Naive thymus-derived CD8-positive, alpha-beta T cell (primary cell): ENCODE measurements at regions not wholly inside any gene's neighbourhood (a gene's known extent, or its start where the extent isn't known, plus 50 kb on each side); places are given as distances from the start of the nearest gene placed in this dataset.
A peak's percentile ranks its signal among the peaks of the same experiment; 100 is the strongest.
"Not testable (repeated sequence)": the region's sequence is repeated elsewhere in the genome, so short reads cannot be mapped to it uniquely, and the experiment has no call there.

ENCODE experiments used
- ATAC-seq, 2 donors: fragments of 150-1000 bp; cut with Tn5 transposase in 1 of 2; sonication (Bioruptor Pico), chemical (Tn5 transposase) in 1 of 2; 1 replicate in 1 of 2; 2 replicates in 1 of 2; pipeline ENCODE4 v1.10.0; 2021; ENCODE audit warnings: mild to moderate bottlenecking in 2 of 2, moderate library complexity in 2 of 2
- POLR2A ChIA-PET: fragments of 350-600 bp; sonication (Branson Sonifier 250); formaldehyde crosslinking; loops from one replicate; lab custom pipeline; 2021; ENCODE audit warnings: antibody characterized with exemption; lab: Charles Lee
- DNase-seq, 10 donors: peaks; one replicate each; pipeline versions ENCODE4 v3.0.0 to v3.0.0-alpha.2; 2020 to 2022
- H3K27ac Mint-ChIP-seq, 10 donors: one replicate each; pipeline ENCODE4 v1.8.0; 2020 to 2022; ENCODE audit warnings: mild to moderate bottlenecking in 10 of 10, mixed read lengths in 10 of 10, moderate library complexity in 4 of 10, inconsistent platforms in 1 of 10
- H3K27me3 Mint-ChIP-seq, 5 donors: one replicate each; pipeline ENCODE4 v1.8.0; 2021 to 2022; ENCODE audit warnings: mixed read lengths in 5 of 5
- H3K36me3 Mint-ChIP-seq, 3 donors: one replicate each; pipeline ENCODE4 v1.8.0; 2020 to 2022; ENCODE audit warnings: mixed read lengths in 3 of 3, mild to moderate bottlenecking in 2 of 3, inconsistent platforms in 1 of 3
- H3K4me1 Mint-ChIP-seq, 4 donors: one replicate each; pipeline ENCODE4 v1.8.0; 2021 to 2022; ENCODE audit warnings: mixed read lengths in 4 of 4
- H3K4me3 Mint-ChIP-seq, 10 donors: one replicate each; pipeline ENCODE4 v1.8.0; 2020 to 2022; ENCODE audit warnings: mild to moderate bottlenecking in 10 of 10, mixed read lengths in 10 of 10, moderate library complexity in 6 of 10, inconsistent platforms in 1 of 10
- H3K9me3 Mint-ChIP-seq, 9 donors: one replicate each; pipeline ENCODE4 v1.8.0; 2020 to 2022; ENCODE audit warnings: mixed read lengths in 9 of 9, mild to moderate bottlenecking in 3 of 9, inconsistent platforms in 1 of 9, moderate library complexity in 1 of 9

DNA sequence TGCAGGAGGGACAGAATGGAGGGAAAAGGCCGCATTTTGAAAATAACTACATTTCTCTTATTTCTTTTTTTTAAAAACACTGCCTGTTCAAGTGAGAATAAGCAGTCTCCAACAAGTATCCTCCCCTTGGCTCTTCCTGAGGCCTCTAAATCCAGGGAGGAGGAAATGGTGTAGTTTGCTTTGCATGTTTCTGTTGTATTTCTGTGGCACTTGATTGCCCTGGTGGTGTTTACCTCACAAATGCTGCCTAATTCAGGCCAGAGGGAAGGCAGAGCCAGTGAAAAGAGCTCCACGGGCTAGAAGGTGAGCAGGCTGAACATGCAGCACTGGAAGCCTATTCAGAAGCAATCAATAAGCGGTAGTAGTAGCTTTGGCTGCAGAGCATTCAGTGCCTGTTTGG is 149.3 kb upstream of the ATP11B start:
- peaks cover 12 to 47% (median 19%) of the 10 kb centered on the region in 5 donors for H3K27me3 Mint-ChIP-seq
- POLR2A ChIA-PET = no interaction called here
- no peak overlapping the region for H3K27ac Mint-ChIP-seq

DNA sequence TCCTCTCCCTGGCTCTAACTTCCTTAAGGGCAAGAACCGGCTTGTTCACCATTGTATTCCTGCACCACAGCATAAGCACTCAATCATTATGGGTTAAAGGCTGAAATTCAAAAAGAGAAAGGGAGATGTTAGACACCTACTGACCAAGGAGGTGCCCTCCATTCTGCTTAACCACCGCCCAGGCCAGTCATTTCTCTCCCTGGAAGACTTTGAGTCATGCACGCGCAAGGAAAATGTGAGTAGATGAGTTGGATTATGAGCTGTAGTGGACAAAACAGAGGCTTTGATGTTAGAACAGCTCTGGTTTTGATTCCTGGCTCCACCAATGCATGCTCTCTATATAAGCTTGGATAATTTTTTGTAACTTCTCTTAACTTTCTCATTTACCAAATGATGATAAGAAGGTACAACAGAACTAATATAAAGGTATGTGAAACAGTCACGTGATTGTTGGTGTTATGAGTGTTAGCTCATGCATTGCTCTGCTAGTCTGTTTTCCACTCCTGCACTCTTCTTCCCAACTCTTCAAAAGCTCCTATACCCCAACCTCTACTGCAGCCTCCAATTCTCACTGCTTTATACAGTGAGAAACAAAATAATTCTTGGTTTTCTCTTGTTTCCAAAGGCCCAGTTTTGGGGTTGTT is 148.4 kb upstream of the ATP11B start:
- Mint-ChIP-seq H3K9me3 (peaks cover 0 to 4% (median 0%) of the 10 kb centered on the region in 9 donors), H3K27ac (no peak overlapping the region)

More for the DNA sequence above, 149.3 kb upstream of the ATP11B start:
- peaks cover 0 to 4% (median 0%) of the 10 kb centered on the region in 9 donors for H3K9me3 Mint-ChIP-seq
- no peak overlapping the region for H3K4me3 Mint-ChIP-seq
- peaks cover 0 to 2% (median 0%) of the 10 kb centered on the region in 4 donors for H3K4me1 Mint-ChIP-seq
- DNase-seq = no peak
- no peak for ATAC-seq
- peaks cover 0 to 5% (median 0%) of the 10 kb centered on the region in 3 donors for H3K36me3 Mint-ChIP-seq

DNA sequence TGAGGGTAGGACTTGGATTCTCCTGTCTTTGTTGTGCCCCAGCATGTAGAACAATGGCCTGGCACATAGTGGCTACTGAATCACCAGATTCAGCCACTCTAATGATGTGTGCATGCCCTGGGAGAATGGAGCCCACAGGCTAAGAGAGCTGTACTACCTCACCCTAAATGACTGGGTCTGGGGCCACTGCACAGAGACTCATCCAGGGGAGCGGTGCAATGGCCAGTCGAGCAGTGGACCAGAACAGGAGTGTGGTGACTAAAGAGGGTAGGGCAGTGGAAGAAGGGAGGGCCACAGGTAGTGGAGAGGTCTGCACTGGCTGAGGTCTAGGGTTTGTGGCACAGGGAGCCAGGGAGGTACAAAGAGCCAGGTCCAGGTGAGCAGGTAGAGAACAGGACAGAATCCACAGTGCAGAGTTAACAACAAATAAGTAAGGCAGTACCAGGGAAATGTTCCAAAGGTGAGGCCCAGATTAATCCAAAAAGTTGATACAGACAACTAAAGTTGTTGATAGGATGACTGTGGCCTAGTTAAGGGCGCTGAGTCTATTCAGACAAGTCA is 142.7 kb upstream of the ATP11B start:
- ATAC-seq (no peak), DNase-seq (no peak)
- Mint-ChIP-seq H3K36me3 (no peaks in the 10 kb centered on the region), H3K4me3 (no peak overlapping the region), H3K4me1 (peaks cover 0 to 2% (median 0%) of the 10 kb centered on the region in 4 donors), H3K27ac (no peak overlapping the region), H3K27me3 (peaks cover 10 to 33% (median 13%) of the 10 kb centered on the region in 5 donors), H3K9me3 (peaks cover 0 to 5% (median 2%) of the 10 kb centered on the region in 9 donors)
- POLR2A ChIA-PET = no interaction called here

More for the DNA sequence above, 148.4 kb upstream of the ATP11B start:
- ATAC-seq (no peak), DNase-seq (no peak)
- peaks cover 13 to 46% (median 19%) of the 10 kb centered on the region in 5 donors for H3K27me3 Mint-ChIP-seq
- peaks cover 0 to 2% (median 0%) of the 10 kb centered on the region in 4 donors for H3K4me1 Mint-ChIP-seq
- H3K36me3 Mint-ChIP-seq = peaks cover 0 to 5% (median 0%) of the 10 kb centered on the region in 3 donors
- POLR2A ChIA-PET = no interaction called here
- no peak overlapping the region for H3K4me3 Mint-ChIP-seq

DNA sequence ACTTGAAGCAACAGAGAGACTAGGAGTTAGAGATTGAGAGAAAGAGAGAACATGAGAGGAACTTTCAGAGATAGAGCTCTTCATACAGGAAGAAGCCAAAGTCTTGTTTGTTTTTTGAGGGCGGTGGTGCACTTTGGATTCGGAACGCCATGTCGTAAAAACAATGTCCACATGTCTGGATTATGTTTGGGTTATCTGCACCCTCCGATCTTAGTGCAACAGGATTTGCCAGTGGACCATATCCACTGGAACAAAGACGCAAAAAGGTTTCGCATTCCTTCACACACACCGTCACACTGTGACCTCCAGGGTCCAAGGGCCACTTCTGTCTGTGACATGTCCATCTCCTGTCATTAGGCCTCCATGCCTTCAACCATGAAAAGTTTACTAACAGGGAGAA is 141.8 kb upstream of the ATP11B start:
- Mint-ChIP-seq H3K9me3 (peaks cover 0 to 5% (median 2%) of the 10 kb centered on the region in 9 donors), H3K4me3 (no peak overlapping the region), H3K36me3 (no peaks in the 10 kb centered on the region), H3K27me3 (peaks cover 9 to 33% (median 14%) of the 10 kb centered on the region in 5 donors), H3K27ac (no peak overlapping the region), H3K4me1 (no peaks in the 10 kb centered on the region)
- POLR2A ChIA-PET = no interaction called here
- ATAC-seq (no peak), DNase-seq (no peak)

DNA sequence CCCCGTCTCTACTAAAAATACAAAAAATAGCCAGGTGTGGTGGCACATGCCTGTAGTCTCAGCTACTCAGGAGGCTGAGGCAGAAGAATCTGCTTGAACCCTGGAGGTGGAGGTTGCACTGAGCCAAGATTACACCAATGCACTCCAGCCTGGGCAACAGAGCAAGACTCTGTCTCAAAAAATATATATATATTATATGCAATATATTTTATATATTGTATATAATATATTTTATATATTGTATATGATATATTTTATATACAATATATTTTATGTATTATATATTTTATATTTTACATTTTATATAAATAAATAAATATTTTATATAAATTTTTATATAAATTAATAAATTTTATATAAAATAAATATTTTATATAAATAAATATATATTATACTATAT is 140.2 kb upstream of the ATP11B start:
- peaks cover 11 to 34% (median 13%) of the 10 kb centered on the region in 5 donors for H3K27me3 Mint-ChIP-seq
- H3K4me1 Mint-ChIP-seq, H3K36me3 Mint-ChIP-seq, H3K27ac Mint-ChIP-seq, H3K9me3 Mint-ChIP-seq, POLR2A ChIA-PET, DNase-seq, ATAC-seq, H3K4me3 Mint-ChIP-seq: not testable (repeated sequence)

DNA sequence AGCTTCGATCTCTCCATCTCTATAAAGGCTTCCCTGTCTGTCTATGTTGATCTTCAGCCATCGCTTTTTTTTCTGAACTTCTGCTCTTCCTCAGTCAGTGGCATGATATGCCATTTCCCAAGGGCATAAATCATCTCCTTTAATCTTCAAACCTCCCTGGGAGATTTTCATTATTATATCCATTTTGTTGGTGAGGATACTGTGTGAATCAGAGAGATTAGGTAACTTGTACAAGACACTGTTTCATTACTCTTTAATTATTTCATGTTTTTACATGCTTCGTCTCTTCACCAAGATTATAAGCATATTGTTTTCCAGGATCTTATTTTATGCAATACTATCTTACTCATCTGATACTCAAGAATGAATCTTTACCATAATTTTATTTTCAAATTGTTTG is 124.8 kb upstream of the ATP11B start:
- peaks cover 9 to 49% (median 23%) of the 10 kb centered on the region in 5 donors for H3K27me3 Mint-ChIP-seq
- DNase-seq (no peak), ATAC-seq (no peak)
- no peak overlapping the region for H3K27ac Mint-ChIP-seq
- no peaks in the 10 kb centered on the region for H3K4me1 Mint-ChIP-seq
- POLR2A ChIA-PET = no interaction called here
- H3K36me3 Mint-ChIP-seq = no peaks in the 10 kb centered on the region
- no peak overlapping the region for H3K4me3 Mint-ChIP-seq
- peaks cover 0 to 2% (median 0%) of the 10 kb centered on the region in 9 donors for H3K9me3 Mint-ChIP-seq

DNA sequence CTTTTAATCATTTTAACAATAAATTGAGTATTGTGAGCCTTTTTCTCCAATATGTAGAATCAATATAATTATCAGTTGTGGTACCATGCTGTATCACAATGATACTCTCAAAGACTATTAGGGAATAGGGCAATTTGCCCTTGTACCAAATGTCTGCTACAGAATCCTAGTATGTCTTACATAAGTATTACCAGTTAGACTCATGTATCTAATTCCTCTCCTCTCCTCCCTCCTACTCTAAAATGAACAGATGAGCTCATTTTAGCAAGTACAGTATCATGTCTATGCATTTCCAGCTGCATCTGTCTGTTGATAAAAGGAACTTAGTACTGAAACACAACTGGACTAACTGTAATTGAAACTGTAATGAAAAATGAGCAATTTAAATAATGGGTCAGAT is 124.3 kb upstream of the ATP11B start:
- POLR2A ChIA-PET = no interaction called here
- no peak for DNase-seq
- Mint-ChIP-seq H3K36me3 (no peaks in the 10 kb centered on the region), H3K9me3 (peaks cover 0 to 2% (median 0%) of the 10 kb centered on the region in 9 donors), H3K4me1 (no peaks in the 10 kb centered on the region), H3K27ac (no peak overlapping the region), H3K27me3 (peaks cover 10 to 49% (median 24%) of the 10 kb centered on the region in 5 donors), H3K4me3 (no peak overlapping the region)
- ATAC-seq = no peak

DNA sequence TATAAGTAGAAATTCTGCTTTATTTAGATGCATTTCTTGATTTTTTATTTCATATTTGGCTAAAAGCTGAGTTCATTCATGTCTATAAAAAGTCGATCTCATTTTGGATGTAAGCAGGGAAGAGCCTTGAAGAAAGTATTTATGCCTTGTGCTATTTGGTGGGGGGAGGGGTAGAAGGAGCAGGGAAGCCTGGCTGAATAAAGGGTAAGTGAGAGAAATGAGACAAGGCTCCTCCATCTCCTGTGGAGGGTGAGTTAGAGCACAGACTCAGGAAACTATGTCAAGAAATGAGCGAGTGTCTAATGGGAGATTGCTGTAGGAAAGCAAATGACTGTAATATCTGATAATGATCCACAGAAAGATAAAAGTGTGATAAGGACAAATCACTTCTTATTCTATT is 121.8 kb upstream of the ATP11B start:
- Mint-ChIP-seq H3K4me1 (no peaks in the 10 kb centered on the region), H3K36me3 (no peaks in the 10 kb centered on the region), H3K27me3 (peaks cover 10 to 49% (median 23%) of the 10 kb centered on the region in 5 donors), H3K9me3 (no peaks in the 10 kb centered on the region), H3K27ac (no peak overlapping the region), H3K4me3 (no peak overlapping the region)
- DNase-seq = no peak
- no peak for ATAC-seq
- POLR2A ChIA-PET = no interaction called here

DNA sequence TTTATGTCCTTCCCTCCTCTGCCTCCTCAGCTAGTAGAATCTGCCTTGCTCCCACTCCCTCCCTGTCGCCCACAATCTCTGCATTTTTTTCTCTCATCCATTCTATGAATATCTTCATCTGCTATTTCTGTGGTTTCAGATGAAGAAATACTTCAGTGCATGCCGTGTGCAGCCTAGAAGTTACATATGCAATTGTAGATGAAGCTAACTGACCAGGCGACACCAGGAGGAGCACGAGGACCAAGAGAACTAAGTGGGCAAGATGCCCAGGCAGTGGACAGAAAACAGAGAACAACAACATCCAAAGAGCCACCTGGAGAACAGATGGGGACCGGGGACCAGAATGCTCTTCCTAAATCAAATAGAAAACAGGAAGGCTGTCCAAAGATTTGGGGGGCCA is 121.4 kb upstream of the ATP11B start:
- no peaks in the 10 kb centered on the region for H3K4me1 Mint-ChIP-seq
- H3K36me3 Mint-ChIP-seq = no peaks in the 10 kb centered on the region
- H3K9me3 Mint-ChIP-seq = no peaks in the 10 kb centered on the region
- peaks cover 10 to 47% (median 23%) of the 10 kb centered on the region in 5 donors for H3K27me3 Mint-ChIP-seq
- H3K4me3 Mint-ChIP-seq = no peak overlapping the region
- POLR2A ChIA-PET = no interaction called here
- ATAC-seq (no peak), DNase-seq (no peak)
- H3K27ac Mint-ChIP-seq = no peak overlapping the region

DNA sequence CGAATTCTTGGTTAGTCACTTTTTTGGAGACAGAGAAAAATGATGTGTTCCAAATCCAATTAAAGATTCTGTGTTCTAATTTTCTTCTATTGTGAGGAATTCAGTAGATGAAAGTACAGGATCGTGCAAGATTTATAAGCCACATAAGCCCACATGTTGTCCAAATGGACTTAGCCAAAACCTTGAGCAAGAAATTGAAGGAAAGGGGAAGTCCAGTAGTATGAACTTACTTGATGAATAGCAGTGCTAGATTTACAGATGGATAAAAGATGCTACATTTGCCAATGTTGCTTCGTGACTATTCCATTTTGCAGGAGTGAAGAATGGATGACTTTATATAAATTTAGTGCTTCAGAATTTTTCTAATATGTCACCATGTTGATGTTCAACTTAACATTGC is 120.0 kb upstream of the ATP11B start:
- Mint-ChIP-seq H3K27ac (no peak overlapping the region), H3K4me3 (no peak overlapping the region), H3K36me3 (no peaks in the 10 kb centered on the region), H3K4me1 (no peaks in the 10 kb centered on the region), H3K27me3 (peaks cover 9 to 35% (median 22%) of the 10 kb centered on the region in 5 donors), H3K9me3 (no peaks in the 10 kb centered on the region)
- POLR2A ChIA-PET = no interaction called here
- ATAC-seq (no peak), DNase-seq (no peak)

DNA sequence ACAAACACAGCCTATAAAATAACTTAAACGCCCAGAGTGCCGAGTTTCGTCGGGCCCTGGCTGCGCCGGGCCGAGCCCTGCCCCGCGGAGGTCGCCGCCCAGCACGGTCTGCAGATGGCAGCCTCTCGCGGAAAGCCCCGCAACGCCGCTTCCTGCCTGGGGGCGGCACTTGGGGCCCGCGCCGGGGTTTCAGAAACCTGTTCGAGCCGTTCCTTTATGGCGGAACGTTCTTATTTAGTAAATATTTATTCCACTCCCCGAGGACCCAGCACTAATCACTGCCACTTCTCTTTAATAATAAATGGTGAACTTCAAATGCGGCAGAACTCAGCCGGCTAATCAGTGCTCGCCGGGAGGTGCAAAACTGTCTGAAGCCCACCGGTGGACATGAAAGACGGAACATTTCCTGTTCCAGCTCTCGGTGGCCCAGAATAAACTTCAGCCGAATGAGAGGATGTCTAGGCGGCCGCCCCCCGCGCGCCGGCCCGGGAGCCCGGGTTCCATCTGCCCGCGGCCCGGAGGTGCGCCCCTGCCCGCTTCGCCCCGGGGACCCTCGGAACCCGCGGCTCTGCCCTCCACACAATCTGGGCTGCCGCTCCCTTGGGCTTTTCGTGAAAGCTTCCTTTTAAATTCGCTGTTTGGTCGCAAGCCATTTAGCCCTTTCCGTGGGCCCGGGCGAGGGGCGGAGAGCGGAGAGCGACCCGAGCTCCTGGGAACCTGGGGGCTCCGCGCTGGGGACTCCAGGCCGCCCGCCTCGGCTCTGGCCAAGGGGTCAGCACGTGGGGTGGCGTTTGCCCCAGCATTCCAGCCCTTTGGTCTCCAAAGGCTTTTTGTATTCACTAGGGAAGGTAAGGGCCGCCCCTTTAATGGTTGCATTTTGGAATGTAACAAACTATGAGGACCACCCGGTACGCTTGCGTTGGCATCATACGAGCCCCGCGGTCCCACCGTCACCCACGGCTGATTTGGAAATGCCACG is 110.8 kb upstream of the ATP11B start:
- POLR2A ChIA-PET = no interaction called here
- ATAC-seq (peak; percentile 91 to 95), DNase-seq (peak; percentile 36 to 78 (median 52))
- Mint-ChIP-seq H3K4me3 (peak overlapping the region; percentile 74 to 88 (median 80)), H3K4me1 (peaks cover 5 to 10% (median 7%) of the 10 kb centered on the region in 4 donors), H3K36me3 (no peaks in the 10 kb centered on the region), H3K9me3 (no peaks in the 10 kb centered on the region), H3K27me3 (peaks cover 13 to 36% (median 28%) of the 10 kb centered on the region in 5 donors), H3K27ac (peak overlapping the region in 4 of 10 donors; percentile 18 to 67 (median 52))

DNA sequence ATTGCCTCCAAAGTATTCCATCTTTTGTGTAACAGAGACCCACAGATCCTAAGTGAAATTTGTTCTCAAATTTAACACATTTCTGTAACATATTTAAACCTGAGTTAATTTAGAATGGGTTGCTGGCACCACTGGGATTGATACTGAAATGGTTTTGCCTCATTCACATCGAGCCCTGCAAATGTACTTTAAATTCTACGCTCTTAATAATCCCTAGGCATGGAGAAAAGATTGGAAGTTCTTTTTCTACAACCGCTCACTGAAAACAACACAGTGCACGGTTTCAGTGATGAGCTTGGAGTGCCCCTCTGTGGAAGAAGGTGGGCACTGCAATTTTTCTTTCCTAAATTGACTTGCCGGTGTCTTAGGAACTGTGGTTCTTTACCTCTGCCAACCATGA is 109.9 kb upstream of the ATP11B start:
- H3K4me1 Mint-ChIP-seq = peaks cover 5 to 10% (median 7%) of the 10 kb centered on the region in 4 donors
- ATAC-seq (peak; percentile 55 to 60), DNase-seq (peak; percentile 15 to 65 (median 56))
- peak overlapping the region in 2 of 10 donors; percentile 18 to 67 for H3K27ac Mint-ChIP-seq
- no peaks in the 10 kb centered on the region for H3K9me3 Mint-ChIP-seq
- peaks cover 13 to 39% (median 30%) of the 10 kb centered on the region in 5 donors for H3K27me3 Mint-ChIP-seq
- peak overlapping the region; percentile 72 to 88 (median 78) for H3K4me3 Mint-ChIP-seq
- POLR2A ChIA-PET = no interaction called here
- no peaks in the 10 kb centered on the region for H3K36me3 Mint-ChIP-seq
